PFSK-1 (cell line): ENCODE measurements at regions not wholly inside any gene's neighbourhood (a gene's known extent, or its start where the extent isn't known, plus 50 kb on each side); places are given as distances from the start of the nearest gene placed in this dataset.

Experiments
- FOXP2 ChIP-seq: optimal IDR thresholded peaks from 2 replicates; pipeline ENCODE3; 2011; ENCODE audit warnings: borderline replicate concordance, control low read depth, inconsistent platforms; ENCODE audit not compliant: insufficient read depth; ENCODE audit errors: extremely low read length, extremely low read depth
- POLR2AphosphoS5 ChIP-seq: IDR thresholded peaks from 2 replicates; pipeline ENCODE4 v1.6.1; 2012; ENCODE audit warnings: low read depth, mild to moderate bottlenecking, control low read depth, low read length, moderate library complexity
- SIN3A ChIP-seq: IDR thresholded peaks from 2 replicates; pipeline ENCODE4 v1.6.1; 2012; ENCODE audit warnings: mild to moderate bottlenecking, low read length, moderate library complexity, borderline replicate concordance; ENCODE audit not compliant: insufficient read depth
- TAF1 ChIP-seq: IDR thresholded peaks from 2 replicates; pipeline ENCODE4 v1.6.1; 2012; ENCODE audit warnings: low read length, control low read depth, borderline replicate concordance; ENCODE audit not compliant: insufficient read depth
- TF ChIP-seq, protein P1 (sequence below), 2 experiments: IDR thresholded peaks; 2 replicates each; pipeline versions ENCODE4 v1.6.1 to v1.8.0; 2011 to 2012; ENCODE audit warnings: low read depth in 2 of 2, low read length in 2 of 2, control low read depth in 1 of 2, inconsistent platforms in 1 of 2, mild to moderate bottlenecking in 1 of 2, moderate library complexity in 1 of 2; ENCODE audit not compliant: insufficient read depth in 1 of 2

GRCh38 chr2:129554373-129554772, 425.1 kb upstream of the RAB6C start:
- TF ChIP-seq POLR2AphosphoS5 (no peak), FOXP2 (no peak), SIN3A (no peak), TAF1 (no peak)
- TF ChIP-seq, protein P1, sequence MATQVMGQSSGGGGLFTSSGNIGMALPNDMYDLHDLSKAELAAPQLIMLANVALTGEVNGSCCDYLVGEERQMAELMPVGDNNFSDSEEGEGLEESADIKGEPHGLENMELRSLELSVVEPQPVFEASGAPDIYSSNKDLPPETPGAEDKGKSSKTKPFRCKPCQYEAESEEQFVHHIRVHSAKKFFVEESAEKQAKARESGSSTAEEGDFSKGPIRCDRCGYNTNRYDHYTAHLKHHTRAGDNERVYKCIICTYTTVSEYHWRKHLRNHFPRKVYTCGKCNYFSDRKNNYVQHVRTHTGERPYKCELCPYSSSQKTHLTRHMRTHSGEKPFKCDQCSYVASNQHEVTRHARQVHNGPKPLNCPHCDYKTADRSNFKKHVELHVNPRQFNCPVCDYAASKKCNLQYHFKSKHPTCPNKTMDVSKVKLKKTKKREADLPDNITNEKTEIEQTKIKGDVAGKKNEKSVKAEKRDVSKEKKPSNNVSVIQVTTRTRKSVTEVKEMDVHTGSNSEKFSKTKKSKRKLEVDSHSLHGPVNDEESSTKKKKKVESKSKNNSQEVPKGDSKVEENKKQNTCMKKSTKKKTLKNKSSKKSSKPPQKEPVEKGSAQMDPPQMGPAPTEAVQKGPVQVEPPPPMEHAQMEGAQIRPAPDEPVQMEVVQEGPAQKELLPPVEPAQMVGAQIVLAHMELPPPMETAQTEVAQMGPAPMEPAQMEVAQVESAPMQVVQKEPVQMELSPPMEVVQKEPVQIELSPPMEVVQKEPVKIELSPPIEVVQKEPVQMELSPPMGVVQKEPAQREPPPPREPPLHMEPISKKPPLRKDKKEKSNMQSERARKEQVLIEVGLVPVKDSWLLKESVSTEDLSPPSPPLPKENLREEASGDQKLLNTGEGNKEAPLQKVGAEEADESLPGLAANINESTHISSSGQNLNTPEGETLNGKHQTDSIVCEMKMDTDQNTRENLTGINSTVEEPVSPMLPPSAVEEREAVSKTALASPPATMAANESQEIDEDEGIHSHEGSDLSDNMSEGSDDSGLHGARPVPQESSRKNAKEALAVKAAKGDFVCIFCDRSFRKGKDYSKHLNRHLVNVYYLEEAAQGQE (IDR thresholded peaks at IDR 0.05; ENCODE audit: insufficient read depth in 1 of 2, low read depth in 2 of 2, low read length in 2 of 2): no peak
